ENCODE measurements at regions not wholly inside any gene's neighbourhood (a gene's known extent, or its start where the extent isn't known, plus 50 kb on each side); places are given as distances from the start of the nearest gene placed in this dataset.

GRCh38 chr5:164137095-164137494, 631.7 kb downstream of the MAT2B start:
- 94% methylated on average over 8 of the region's 8 CpGs for WGBS
- Histone ChIP-seq H3K27me3 (ENCODE audit: control insufficient read depth in 4 of 4, insufficient read depth in 4 of 4, low read length in 3 of 4) (no peaks in the 10 kb centered on the region), H3K9me3 (ENCODE audit: control insufficient read depth in 4 of 4, low read length in 3 of 4) (peaks cover 0 to 4% (median 1%) of the 10 kb centered on the region in 4 donors), H3K27ac (ENCODE audit: low read depth in 1 of 2, low read length in 2 of 2) (no peak overlapping the region), H3K36me3 (ENCODE audit: control insufficient read depth in 4 of 4, insufficient read depth in 3 of 4, low read depth in 1 of 4, low read length in 3 of 4) (no peaks in the 10 kb centered on the region), H3K9ac (ENCODE audit: low read depth in 1 of 2, low read length in 2 of 2) (no peak overlapping the region), H3K4me3 (ENCODE audit: low read depth in 1 of 3, low read length in 3 of 3) (no peak overlapping the region), H3K4me1 (ENCODE audit: control insufficient read depth in 4 of 4, insufficient read depth in 4 of 4, low read length in 3 of 4) (no peaks in the 10 kb centered on the region)
- TF ChIP-seq RXRA (IDR thresholded peaks at IDR 0.05): no peak
- no peak for TF ChIP-seq CTCF (IDR thresholded peaks at IDR 0.05; ENCODE audit: low read depth, low read length, missing input control)
- TF ChIP-seq, protein P1, sequence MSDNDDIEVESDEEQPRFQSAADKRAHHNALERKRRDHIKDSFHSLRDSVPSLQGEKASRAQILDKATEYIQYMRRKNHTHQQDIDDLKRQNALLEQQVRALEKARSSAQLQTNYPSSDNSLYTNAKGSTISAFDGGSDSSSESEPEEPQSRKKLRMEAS (IDR thresholded peaks at IDR 0.05): no peak
- no peak for TF ChIP-seq GABPA (IDR thresholded peaks at IDR 0.05 in 1 of 2, conservative IDR thresholded peaks at IDR 0.05 in 1 of 2)
- TF ChIP-seq NR2F2 (IDR thresholded peaks at IDR 0.05): no peak
- TF ChIP-seq FOXA1 (IDR thresholded peaks at IDR 0.05): no peak
- TF ChIP-seq EGR1 (IDR thresholded peaks at IDR 0.05; ENCODE audit: low read depth in 2 of 2): no peak
- TF ChIP-seq, protein P2, sequence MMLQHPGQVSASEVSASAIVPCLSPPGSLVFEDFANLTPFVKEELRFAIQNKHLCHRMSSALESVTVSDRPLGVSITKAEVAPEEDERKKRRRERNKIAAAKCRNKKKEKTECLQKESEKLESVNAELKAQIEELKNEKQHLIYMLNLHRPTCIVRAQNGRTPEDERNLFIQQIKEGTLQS (IDR thresholded peaks at IDR 0.05): no peak
- TF ChIP-seq TAF1 (conservative IDR thresholded peaks at IDR 0.05): no peak
- TF ChIP-seq ZBTB33 (IDR thresholded peaks at IDR 0.05): no peak
- TF ChIP-seq YY1 (IDR thresholded peaks at IDR 0.05): no peak
- TF ChIP-seq SP1 (IDR thresholded peaks at IDR 0.05): no peak
- no peak for TF ChIP-seq JUND (IDR thresholded peaks at IDR 0.05)
- no peak for TF ChIP-seq HNF4A (conservative IDR thresholded peaks at IDR 0.05)
- no peak for TF ChIP-seq HNF4G (IDR thresholded peaks at IDR 0.05)
- TF ChIP-seq FOXA2 (IDR thresholded peaks at IDR 0.05): no peak
- TF ChIP-seq RAD21 (IDR thresholded peaks at IDR 0.05): no peak
- no peak for TF ChIP-seq REST (IDR thresholded peaks at IDR 0.05)
- no peak for DNase-seq (ENCODE audit: low spot score)

Data from liver (tissue), 8 donors.